ENCODE measurements at regions not wholly inside any gene's neighbourhood (a gene's known extent, or its start where the extent isn't known, plus 50 kb on each side); places are given as distances from the start of the nearest gene placed in this dataset.
A peak's percentile ranks its signal among the peaks of the same experiment; 100 is the strongest.

- no peak for DNase-seq (ENCODE audit: low spot score)
- TF ChIP-seq CTCF (IDR thresholded peaks at IDR 0.05): no peak
- no peak overlapping the region for H3K4me3 ChIP-seq
- H3K27me3 ChIP-seq (replicated peaks; ENCODE audit: insufficient read depth): no peaks in the 10 kb centered on the region
- no peaks in the 10 kb centered on the region for H3K9me3 ChIP-seq
- no peaks in the 10 kb centered on the region for H3K36me3 ChIP-seq
- no peak overlapping the region for H3K27ac ChIP-seq
- no peaks in the 10 kb centered on the region for H3K4me1 ChIP-seq (ENCODE audit: control insufficient read depth in 1 of 2, low read depth in 2 of 2)
- ATAC-seq (ENCODE audit: insufficient number of reproducible peaks, low FRiP score, low read depth): no peak
Observed at GRCh38 chr3:168959731-168960130, 703.8 kb downstream of the MECOM start.

GRCh38 chr3:168958466-168958865 is 705.0 kb downstream of the MECOM start:
- TF ChIP-seq CTCF (IDR thresholded peaks at IDR 0.05): no peak
- peaks cover 0 to 2% of the 10 kb centered on the region in 2 donors for H3K4me1 ChIP-seq (ENCODE audit: control insufficient read depth in 1 of 2, low read depth in 2 of 2)
- H3K4me3 ChIP-seq: no peak overlapping the region
- H3K36me3 ChIP-seq: no peaks in the 10 kb centered on the region
- no peaks in the 10 kb centered on the region for H3K27me3 ChIP-seq (replicated peaks; ENCODE audit: insufficient read depth)
- no peak for ATAC-seq (ENCODE audit: insufficient number of reproducible peaks, low FRiP score, low read depth)
- no peak overlapping the region for H3K27ac ChIP-seq
- no peaks in the 10 kb centered on the region for H3K9me3 ChIP-seq
- no peak for DNase-seq (ENCODE audit: low spot score)

GRCh38 chr3:168956076-168956475 is 707.4 kb downstream of the MECOM start:
- Histone ChIP-seq H3K27me3 (replicated peaks; ENCODE audit: insufficient read depth) (no peaks in the 10 kb centered on the region), H3K27ac (no peak overlapping the region), H3K9me3 (no peaks in the 10 kb centered on the region), H3K4me3 (no peak overlapping the region), H3K36me3 (no peaks in the 10 kb centered on the region), H3K4me1 (ENCODE audit: control insufficient read depth in 1 of 2, low read depth in 2 of 2) (peaks cover 0 to 5% of the 10 kb centered on the region in 2 donors)
- ATAC-seq (ENCODE audit: insufficient number of reproducible peaks, low FRiP score, low read depth) (no peak), DNase-seq (ENCODE audit: low spot score) (no peak)
- TF ChIP-seq CTCF (IDR thresholded peaks at IDR 0.05): no peak

- Histone ChIP-seq H3K4me3 (peak overlapping the region; percentile 51), H3K27ac (no peak overlapping the region)
- ATAC-seq (ENCODE audit: insufficient number of reproducible peaks, low FRiP score, low read depth): no peak
Observed at GRCh38 chr3:168952551-168952950, 711.0 kb downstream of the MECOM start.

GRCh38 chr3:168951884-168952283 is 711.6 kb downstream of the MECOM start:
- Histone ChIP-seq H3K36me3 (no peaks in the 10 kb centered on the region), H3K4me3 (no peak overlapping the region), H3K9me3 (no peaks in the 10 kb centered on the region), H3K27me3 (replicated peaks; ENCODE audit: insufficient read depth) (no peaks in the 10 kb centered on the region), H3K27ac (no peak overlapping the region), H3K4me1 (ENCODE audit: control insufficient read depth in 1 of 2, low read depth in 2 of 2) (peaks cover 0 to 5% of the 10 kb centered on the region in 2 donors)
- TF ChIP-seq CTCF (IDR thresholded peaks at IDR 0.05): no peak
- DNase-seq (ENCODE audit: low spot score) (no peak), ATAC-seq (ENCODE audit: insufficient number of reproducible peaks, low FRiP score, low read depth) (no peak)

More at GRCh38 chr3:168952551-168952950, 711.0 kb downstream of the MECOM start:
- H3K27me3 ChIP-seq (replicated peaks; ENCODE audit: insufficient read depth): no peaks in the 10 kb centered on the region
- no peaks in the 10 kb centered on the region for H3K9me3 ChIP-seq
- DNase-seq (ENCODE audit: low spot score): no peak
- H3K36me3 ChIP-seq: no peaks in the 10 kb centered on the region
- peak; percentile 35 for TF ChIP-seq CTCF (IDR thresholded peaks at IDR 0.05)
- peaks cover 0 to 5% of the 10 kb centered on the region in 2 donors for H3K4me1 ChIP-seq (ENCODE audit: control insufficient read depth in 1 of 2, low read depth in 2 of 2)
